ENCODE measurements at regions not wholly inside any gene's neighbourhood (a gene's known extent, or its start where the extent isn't known, plus 50 kb on each side); places are given as distances from the start of the nearest gene placed in this dataset.
"Not testable (repeated sequence)": the region's sequence is repeated elsewhere in the genome, so short reads cannot be mapped to it uniquely, and the experiment has no call there.

GRCh38 chr7:24629958-24630357 is 56.7 kb downstream of the PALS2 start:
- H3K9me3 Mint-ChIP-seq: peaks cover 0 to 23% (median 7%) of the 10 kb centered on the region in 5 donors
- DNase-seq; H3K4me3 ChIP-seq (ENCODE audit: low read length); CTCF ChIA-PET; H3K36me3 ChIP-seq (ENCODE audit: insufficient read depth, low read length); H3K27me3 Mint-ChIP-seq; H3K27ac ChIP-seq (ENCODE audit: low read depth, low read length); H3K4me3 Mint-ChIP-seq; H3K27me3 ChIP-seq (ENCODE audit: insufficient read depth, low read length, poor library complexity, severe bottlenecking); POLR2A ChIA-PET; H3K9me3 ChIP-seq (ENCODE audit: low read length); H3K4me1 Mint-ChIP-seq; H3K27ac Mint-ChIP-seq; H3K4me1 ChIP-seq (ENCODE audit: insufficient read depth, low read length): not testable (repeated sequence)
- H3K36me3 Mint-ChIP-seq: peaks cover 11 to 55% (median 27%) of the 10 kb centered on the region in 3 donors

GRCh38 chr7:24630596-24630995 is 57.3 kb downstream of the PALS2 start:
- H3K4me3 Mint-ChIP-seq: no peak overlapping the region
- POLR2A ChIA-PET: no interaction called here
- H3K27ac Mint-ChIP-seq: no peak overlapping the region

GRCh38 chr7:24637021-24637420 is 63.8 kb downstream of the PALS2 start:
- Histone ChIP-seq H3K4me3 (ENCODE audit: low read length) (no peak overlapping the region), H3K36me3 (ENCODE audit: insufficient read depth, low read length) (no peaks in the 10 kb centered on the region), H3K4me1 (ENCODE audit: insufficient read depth, low read length) (no peaks in the 10 kb centered on the region), H3K27me3 (ENCODE audit: insufficient read depth, low read length, poor library complexity, severe bottlenecking) (no peaks in the 10 kb centered on the region), H3K9me3 (ENCODE audit: low read length) (no peaks in the 10 kb centered on the region), H3K27ac (ENCODE audit: low read depth, low read length) (no peak overlapping the region)
- Mint-ChIP-seq H3K36me3 (peaks cover 9 to 12% (median 12%) of the 10 kb centered on the region in 3 donors), H3K27me3 (no peaks in the 10 kb centered on the region), H3K27ac (no peak overlapping the region), H3K4me1 (no peaks in the 10 kb centered on the region), H3K4me3 (no peak overlapping the region), H3K9me3 (no peaks in the 10 kb centered on the region)
- ChIA-PET CTCF (interaction anchor here (0.7 kb wide), 1 partner anchor 9 kb away, joined by 3 read pairs; no protein-coding TSS in a partner anchor), POLR2A (no interaction called here)
- DNase-seq: no peak

More at GRCh38 chr7:24630596-24630995, 57.3 kb downstream of the PALS2 start:
- Mint-ChIP-seq H3K27me3 (no peaks in the 10 kb centered on the region), H3K4me1 (no peaks in the 10 kb centered on the region), H3K9me3 (peaks cover 0 to 23% (median 7%) of the 10 kb centered on the region in 5 donors), H3K36me3 (peaks cover 12 to 50% (median 26%) of the 10 kb centered on the region in 3 donors)
- CTCF ChIA-PET: no interaction called here
- no peaks in the 10 kb centered on the region for H3K36me3 ChIP-seq (ENCODE audit: insufficient read depth, low read length)
- H3K27me3 ChIP-seq (ENCODE audit: insufficient read depth, low read length, poor library complexity, severe bottlenecking): no peaks in the 10 kb centered on the region
- no peaks in the 10 kb centered on the region for H3K4me1 ChIP-seq (ENCODE audit: insufficient read depth, low read length)
- H3K9me3 ChIP-seq (ENCODE audit: low read length): no peaks in the 10 kb centered on the region
- H3K27ac ChIP-seq (ENCODE audit: low read depth, low read length): no peak overlapping the region
- no peak overlapping the region for H3K4me3 ChIP-seq (ENCODE audit: low read length)
- DNase-seq: no peak

GRCh38 chr7:24637706-24638105 is 64.5 kb downstream of the PALS2 start:
- no peak for DNase-seq
- H3K4me1 Mint-ChIP-seq: no peaks in the 10 kb centered on the region
- H3K36me3 Mint-ChIP-seq: peaks cover 12 to 18% (median 12%) of the 10 kb centered on the region in 3 donors
- Histone ChIP-seq H3K27me3 (ENCODE audit: insufficient read depth, low read length, poor library complexity, severe bottlenecking) (no peaks in the 10 kb centered on the region), H3K4me1 (ENCODE audit: insufficient read depth, low read length) (no peaks in the 10 kb centered on the region), H3K27ac (ENCODE audit: low read depth, low read length) (no peak overlapping the region), H3K4me3 (ENCODE audit: low read length) (no peak overlapping the region), H3K36me3 (ENCODE audit: insufficient read depth, low read length) (no peaks in the 10 kb centered on the region), H3K9me3 (ENCODE audit: low read length) (no peaks in the 10 kb centered on the region)
- no peaks in the 10 kb centered on the region for H3K27me3 Mint-ChIP-seq
- POLR2A ChIA-PET: no interaction called here
- CTCF ChIA-PET: no interaction called here
- no peak overlapping the region for H3K4me3 Mint-ChIP-seq
- H3K27ac Mint-ChIP-seq: no peak overlapping the region
- H3K9me3 Mint-ChIP-seq: no peaks in the 10 kb centered on the region

- H3K27ac ChIP-seq (ENCODE audit: low read depth, low read length); H3K36me3 ChIP-seq (ENCODE audit: insufficient read depth, low read length); POLR2A ChIA-PET; H3K4me3 ChIP-seq (ENCODE audit: low read length); H3K9me3 Mint-ChIP-seq; H3K4me1 Mint-ChIP-seq; DNase-seq; H3K27me3 ChIP-seq (ENCODE audit: insufficient read depth, low read length, poor library complexity, severe bottlenecking); H3K27me3 Mint-ChIP-seq; CTCF ChIA-PET; H3K9me3 ChIP-seq (ENCODE audit: low read length); H3K4me1 ChIP-seq (ENCODE audit: insufficient read depth, low read length); H3K27ac Mint-ChIP-seq; H3K4me3 Mint-ChIP-seq: not testable (repeated sequence)
- H3K36me3 Mint-ChIP-seq: peaks cover 16 to 37% (median 21%) of the 10 kb centered on the region in 3 donors
Measured at GRCh38 chr7:24644567-24644966, 71.3 kb downstream of the PALS2 start.

Data from CD8-positive, alpha-beta memory T cell (primary cell).